OCI-LY3 (cell line): ENCODE measurements at regions not wholly inside any gene's neighbourhood (a gene's known extent, or its start where the extent isn't known, plus 50 kb on each side); places are given as distances from the start of the nearest gene placed in this dataset.

Experiments used
- CTCF ChIP-seq: fragments of 200-600, 300-600 bp; sonication (generic); IDR thresholded peaks from 2 replicates; pipeline ENCODE4 v1.5.1; 2014; ENCODE audit warnings: antibody characterized with exemption, low read length, low read depth
- EZH2phosphoT487 ChIP-seq: fragments of 200-600 bp; shearing (Covaris generic); IDR thresholded peaks from 2 replicates; pipeline ENCODE4 v1.6.1; 2018; ENCODE audit warnings: antibody characterized with exemption, mixed run types, low read depth

- TF ChIP-seq CTCF (no peak), EZH2phosphoT487 (no peak)
These were observed 448.1 kb downstream of the KCNH5 start for GRCh38 chr14:62597143-62597542.
